Neural progenitor cell (in vitro differentiated cells): ENCODE measurements at regions not wholly inside any gene's neighbourhood (a gene's known extent, or its start where the extent isn't known, plus 50 kb on each side); places are given as distances from the start of the nearest gene placed in this dataset.

Source experiments
- CTCF ChIP-seq: fragments of 200-600 bp; sonication (generic); IDR thresholded peaks from 2 replicates; pipeline ENCODE4 v1.5.1; 2017; ENCODE audit warnings: antibody characterized with exemption, mild to moderate bottlenecking
- EZH2 ChIP-seq: fragments of 200-600 bp; sonication (generic); IDR thresholded peaks from 2 replicates; pipeline ENCODE4 v1.6.1; 2017; ENCODE audit warnings: antibody characterized with exemption, mild to moderate bottlenecking, moderate library complexity

- TF ChIP-seq EZH2 = no peak
- no peak for TF ChIP-seq CTCF
These were observed 76.4 kb upstream of the BHLHE23 start for GRCh38 chr20:63082939-63083735.
